ENCODE measurements at regions not wholly inside any gene's neighbourhood (a gene's known extent, or its start where the extent isn't known, plus 50 kb on each side); places are given as distances from the start of the nearest gene placed in this dataset.

DNA sequence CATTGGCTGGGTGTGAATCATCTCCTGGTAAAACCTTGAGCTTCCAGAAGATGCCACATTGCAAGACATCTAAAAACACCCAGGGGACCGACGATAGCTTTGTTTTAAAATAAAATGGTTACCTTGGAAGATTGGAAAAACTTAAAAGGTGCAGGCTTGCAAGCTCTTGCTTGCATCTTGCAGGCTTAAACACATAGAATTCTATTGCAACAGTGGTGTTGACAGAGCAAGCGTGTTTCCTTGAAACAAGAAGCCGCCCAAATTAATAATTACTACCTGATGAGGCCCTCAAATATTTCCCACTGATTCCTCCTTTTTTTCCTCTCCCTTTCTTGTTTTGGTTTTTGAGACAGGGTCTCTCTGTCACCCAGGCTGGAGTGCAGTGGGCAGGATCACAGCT lies 137.1 kb upstream of the BASP1 start:
- TF ChIP-seq, protein P1, sequence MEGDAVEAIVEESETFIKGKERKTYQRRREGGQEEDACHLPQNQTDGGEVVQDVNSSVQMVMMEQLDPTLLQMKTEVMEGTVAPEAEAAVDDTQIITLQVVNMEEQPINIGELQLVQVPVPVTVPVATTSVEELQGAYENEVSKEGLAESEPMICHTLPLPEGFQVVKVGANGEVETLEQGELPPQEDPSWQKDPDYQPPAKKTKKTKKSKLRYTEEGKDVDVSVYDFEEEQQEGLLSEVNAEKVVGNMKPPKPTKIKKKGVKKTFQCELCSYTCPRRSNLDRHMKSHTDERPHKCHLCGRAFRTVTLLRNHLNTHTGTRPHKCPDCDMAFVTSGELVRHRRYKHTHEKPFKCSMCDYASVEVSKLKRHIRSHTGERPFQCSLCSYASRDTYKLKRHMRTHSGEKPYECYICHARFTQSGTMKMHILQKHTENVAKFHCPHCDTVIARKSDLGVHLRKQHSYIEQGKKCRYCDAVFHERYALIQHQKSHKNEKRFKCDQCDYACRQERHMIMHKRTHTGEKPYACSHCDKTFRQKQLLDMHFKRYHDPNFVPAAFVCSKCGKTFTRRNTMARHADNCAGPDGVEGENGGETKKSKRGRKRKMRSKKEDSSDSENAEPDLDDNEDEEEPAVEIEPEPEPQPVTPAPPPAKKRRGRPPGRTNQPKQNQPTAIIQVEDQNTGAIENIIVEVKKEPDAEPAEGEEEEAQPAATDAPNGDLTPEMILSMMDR (IDR thresholded peaks at IDR 0.05): no peak
- no peak for TF ChIP-seq POLR2A (IDR thresholded peaks at IDR 0.05)
